C4-2B (cell line): ENCODE measurements at regions not wholly inside any gene's neighbourhood (a gene's known extent, or its start where the extent isn't known, plus 50 kb on each side); places are given as distances from the start of the nearest gene placed in this dataset.
A peak's percentile ranks its signal among the peaks of the same experiment; 100 is the strongest.

Experiments
- H3K27ac ChIP-seq: fragments of 450-650 bp; 2 replicates; pipeline ENCODE4 v1.5.1; 2017
- ZFX ChIP-seq: fragments of 450-650 bp; IDR thresholded peaks from 2 replicates; pipeline ENCODE4 v1.6.1; 2017
- TF ChIP-seq, protein P1 (sequence below): fragments of 450-650 bp; conservative IDR thresholded peaks from 2 replicates; pipeline ENCODE4 v1.5.1; 2017; ENCODE audit warnings: mild to moderate bottlenecking

DNA sequence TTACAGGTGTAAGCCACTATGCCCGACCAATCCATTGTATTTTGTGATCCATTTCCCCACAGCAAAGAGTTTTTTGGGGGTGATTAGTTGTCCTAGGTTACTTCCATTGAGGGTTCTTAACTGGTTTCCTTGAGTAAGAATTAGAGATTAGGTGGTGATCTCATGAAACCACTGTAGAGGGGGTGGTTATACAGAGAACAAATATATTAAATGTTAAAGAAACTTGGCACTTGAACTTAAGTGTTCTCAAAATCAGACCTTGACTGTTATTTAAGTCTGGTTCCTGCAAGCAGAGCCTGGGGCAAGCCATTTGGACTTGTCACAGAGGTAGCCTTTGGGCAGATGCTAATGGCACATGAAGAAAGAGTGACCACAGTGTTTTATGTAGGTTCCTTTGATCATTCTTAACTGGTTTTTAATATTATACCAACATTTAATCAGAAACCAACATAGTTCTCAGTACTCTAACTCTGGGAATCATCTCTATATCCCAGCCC is 288.5 kb downstream of the SOX4 start:
- no peak for TF ChIP-seq ZFX
- TF ChIP-seq, protein P1, sequence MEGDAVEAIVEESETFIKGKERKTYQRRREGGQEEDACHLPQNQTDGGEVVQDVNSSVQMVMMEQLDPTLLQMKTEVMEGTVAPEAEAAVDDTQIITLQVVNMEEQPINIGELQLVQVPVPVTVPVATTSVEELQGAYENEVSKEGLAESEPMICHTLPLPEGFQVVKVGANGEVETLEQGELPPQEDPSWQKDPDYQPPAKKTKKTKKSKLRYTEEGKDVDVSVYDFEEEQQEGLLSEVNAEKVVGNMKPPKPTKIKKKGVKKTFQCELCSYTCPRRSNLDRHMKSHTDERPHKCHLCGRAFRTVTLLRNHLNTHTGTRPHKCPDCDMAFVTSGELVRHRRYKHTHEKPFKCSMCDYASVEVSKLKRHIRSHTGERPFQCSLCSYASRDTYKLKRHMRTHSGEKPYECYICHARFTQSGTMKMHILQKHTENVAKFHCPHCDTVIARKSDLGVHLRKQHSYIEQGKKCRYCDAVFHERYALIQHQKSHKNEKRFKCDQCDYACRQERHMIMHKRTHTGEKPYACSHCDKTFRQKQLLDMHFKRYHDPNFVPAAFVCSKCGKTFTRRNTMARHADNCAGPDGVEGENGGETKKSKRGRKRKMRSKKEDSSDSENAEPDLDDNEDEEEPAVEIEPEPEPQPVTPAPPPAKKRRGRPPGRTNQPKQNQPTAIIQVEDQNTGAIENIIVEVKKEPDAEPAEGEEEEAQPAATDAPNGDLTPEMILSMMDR, result no peak

DNA sequence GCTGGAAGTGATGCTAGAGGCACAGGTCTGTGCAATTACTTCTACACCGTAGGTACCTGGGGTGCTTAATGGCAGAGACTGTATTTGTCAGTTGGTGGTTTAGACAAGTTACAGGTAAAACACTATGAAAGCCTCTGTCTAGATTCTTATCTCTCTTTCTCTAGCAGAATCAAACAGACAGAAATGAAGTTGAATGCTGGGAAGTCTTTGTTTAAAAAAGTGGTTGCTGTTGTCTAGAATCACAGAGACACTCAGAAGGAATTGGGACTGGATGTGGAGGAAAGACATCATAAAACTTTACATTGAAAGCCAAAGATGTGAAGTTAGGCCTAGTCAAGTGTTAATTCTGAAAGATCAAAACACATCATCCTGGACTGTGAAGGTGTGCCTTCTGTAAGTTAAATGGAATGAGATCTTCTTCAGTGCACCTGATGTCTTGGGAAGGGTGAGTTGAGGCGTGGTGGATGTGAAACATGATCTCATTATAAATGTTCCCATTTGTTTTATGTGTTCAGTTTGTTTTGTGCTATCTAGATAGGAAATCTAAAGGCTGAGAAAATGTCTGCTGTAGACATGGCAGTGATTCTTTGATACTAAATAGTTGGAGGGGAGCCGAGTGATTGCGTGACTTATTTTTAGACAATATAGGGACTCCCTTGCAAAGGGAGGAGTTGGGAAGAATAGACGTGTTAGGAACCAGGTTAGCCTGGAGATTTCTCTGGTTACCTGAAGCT is 290.2 kb downstream of the SOX4 start:
- peak overlapping the region; percentile 62 for H3K27ac ChIP-seq
- TF ChIP-seq, protein P1, result no peak
- TF ChIP-seq ZFX, result no peak

More for the DNA sequence above, 288.5 kb downstream of the SOX4 start:
- H3K27ac ChIP-seq, result no peak overlapping the region

DNA sequence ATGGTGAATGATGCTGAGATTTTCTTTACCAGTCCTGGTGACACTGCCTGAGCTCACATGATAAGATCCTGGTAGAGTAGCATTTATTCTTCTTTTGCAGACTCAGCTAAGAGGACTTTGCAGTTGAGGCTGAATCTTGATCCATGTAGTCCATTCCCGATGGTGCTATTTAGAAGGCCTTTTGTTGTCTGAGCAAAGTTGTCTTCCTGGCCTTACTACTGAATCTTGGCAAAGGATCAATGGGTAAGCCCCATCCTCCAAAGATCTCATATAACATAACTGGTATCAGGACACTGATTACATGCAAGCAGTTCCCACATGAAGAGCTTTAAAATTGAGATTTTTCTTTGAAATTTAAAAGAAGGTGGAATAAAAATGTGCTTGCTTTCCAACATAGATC is 291.6 kb downstream of the SOX4 start:
- TF ChIP-seq, protein P1, result no peak
- TF ChIP-seq ZFX, result no peak
- peak overlapping the region; percentile 73 for H3K27ac ChIP-seq

DNA sequence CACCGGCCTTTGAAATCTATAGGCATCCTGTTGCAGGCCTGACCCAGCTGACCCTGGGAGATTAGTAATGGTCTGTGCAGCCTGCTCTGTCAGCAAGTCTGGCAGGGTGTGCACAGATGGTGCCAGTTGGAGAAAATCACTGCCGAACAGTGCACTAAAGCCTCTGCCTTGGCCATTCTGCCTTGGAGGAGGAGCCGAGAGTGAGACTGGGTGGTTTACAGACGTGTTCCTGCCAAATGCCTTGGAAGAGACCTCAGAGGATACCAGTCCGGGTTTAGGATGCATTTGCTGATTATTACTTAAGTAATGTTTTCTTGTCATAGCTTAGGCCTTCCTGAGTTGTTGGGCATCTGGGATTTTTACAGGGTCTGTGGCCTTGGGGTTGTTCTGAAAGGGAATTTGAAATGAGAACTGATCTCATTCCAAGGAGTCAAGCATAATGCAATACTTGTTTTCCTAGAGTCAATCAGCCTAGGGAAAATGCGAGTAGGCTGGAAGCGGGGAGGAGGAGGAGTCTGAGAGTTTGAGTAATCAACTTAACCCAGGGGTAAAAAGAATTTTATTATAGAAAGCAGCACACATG is 292.1 kb downstream of the SOX4 start:
- H3K27ac ChIP-seq, result peak overlapping the region; percentile 73
- no peak for TF ChIP-seq ZFX
- TF ChIP-seq, protein P1, result no peak

DNA sequence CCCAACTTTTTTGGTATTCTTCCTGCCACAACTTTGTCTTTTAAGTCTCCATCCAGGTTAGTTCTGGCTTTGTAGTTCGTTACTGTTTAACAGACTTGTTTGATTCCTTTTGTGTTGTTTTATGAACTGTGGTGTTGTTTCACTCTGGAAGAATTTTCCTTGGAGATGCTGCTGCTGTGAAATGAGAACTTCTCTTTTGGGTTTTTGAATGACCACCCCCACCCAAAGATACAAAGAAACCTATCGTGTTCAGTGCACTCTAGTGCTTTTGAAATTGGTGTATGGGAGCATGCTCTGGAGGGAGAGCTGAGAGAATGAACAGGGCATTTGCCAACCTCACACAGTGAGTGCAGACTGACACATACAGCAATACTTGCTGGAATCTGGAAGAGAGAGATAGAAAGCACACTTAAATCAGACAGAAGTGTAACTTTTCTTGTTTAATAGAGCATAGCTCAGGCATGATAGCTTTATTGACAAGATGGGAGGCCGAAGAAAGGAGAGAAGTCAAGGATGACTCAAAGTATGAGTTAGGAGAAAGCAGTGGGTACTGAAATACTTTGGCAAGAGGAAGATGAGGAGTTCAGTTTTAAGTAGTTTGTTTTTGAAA is 293.1 kb downstream of the SOX4 start:
- peak overlapping the region; percentile 82; the same call in 1 of the 2 replicates for H3K27ac ChIP-seq
- TF ChIP-seq, protein P1, result no peak
- TF ChIP-seq ZFX, result no peak

DNA sequence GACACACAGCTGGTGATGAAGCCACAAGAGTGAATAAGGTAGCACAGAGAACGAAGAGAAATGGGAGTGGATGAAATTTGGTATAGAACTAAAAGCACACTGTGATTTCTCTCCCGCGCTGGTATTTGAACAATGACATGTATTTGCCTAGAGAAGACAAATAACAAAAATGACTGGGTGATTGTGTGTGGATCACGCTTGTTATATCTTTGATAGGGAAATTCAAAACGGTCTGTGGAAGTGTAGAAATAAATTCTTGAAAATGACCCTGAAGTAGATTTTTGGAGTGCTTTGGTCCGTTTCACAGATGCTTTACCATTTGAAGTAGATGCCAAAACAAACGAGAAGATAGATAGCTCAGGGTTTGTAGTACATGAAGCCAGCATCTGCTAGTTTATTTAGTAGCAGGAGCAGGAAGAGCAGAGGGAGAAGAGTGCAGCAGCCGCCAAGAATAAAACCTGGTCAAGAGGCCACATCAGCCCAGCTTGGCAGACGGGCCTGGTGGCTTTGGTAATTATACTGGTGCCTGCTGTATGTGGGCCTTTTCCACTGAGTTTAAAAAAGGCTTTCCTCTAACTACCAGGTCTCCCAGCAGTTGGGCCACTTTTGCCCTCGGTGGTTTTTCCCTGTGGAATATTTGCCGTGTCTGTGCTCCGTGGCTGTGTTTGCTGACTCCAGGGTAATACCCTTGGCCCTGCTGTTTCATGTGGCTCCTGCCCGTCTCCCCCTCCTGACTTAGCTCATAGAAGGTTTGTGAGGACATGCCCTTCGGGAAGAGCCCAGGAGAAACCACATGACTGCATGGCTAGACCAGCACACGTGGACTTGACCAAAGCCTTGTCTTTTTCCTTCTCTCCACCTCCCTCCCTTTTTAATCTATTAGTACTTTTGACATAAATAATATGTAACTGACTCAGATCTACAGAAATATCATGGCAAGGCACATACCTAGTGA is 294.0 kb downstream of the SOX4 start:
- H3K27ac ChIP-seq, result peak overlapping the region; percentile 82

More for the DNA sequence above, 294.0 kb downstream of the SOX4 start:
- no peak for TF ChIP-seq ZFX
- TF ChIP-seq, protein P1, result no peak
